HepG2 (cell line): ENCODE measurements at regions not wholly inside any gene's neighbourhood (a gene's known extent, or its start where the extent isn't known, plus 50 kb on each side); places are given as distances from the start of the nearest gene placed in this dataset.

Experiments
- EP300 ChIP-seq, 3 experiments: sonication (generic) in 1 of 3; formaldehyde crosslinking in 1 of 3; IDR thresholded peaks; 2 replicates each; pipeline versions ENCODE4 v1.5.1 to v1.6.1; 2011 to 2020; ENCODE audit warnings: low read depth in 2 of 3, low read length in 2 of 3, borderline replicate concordance in 1 of 3, improper control_type of control experiment in 1 of 3, mild to moderate bottlenecking in 1 of 3, missing genetic modification reagents in 1 of 3, moderate library complexity in 1 of 3
- HIVEP1 ChIP-seq: sonication (generic); formaldehyde crosslinking; IDR thresholded peaks from 2 replicates; pipeline ENCODE4 v1.4.0; 2020; ENCODE audit warnings: mild to moderate bottlenecking, missing genetic modification reagents
- PAWR ChIP-seq: sonication (generic); formaldehyde crosslinking; IDR thresholded peaks from 2 replicates; pipeline ENCODE4 v1.4.0; 2020; ENCODE audit warnings: missing genetic modification reagents, mild to moderate bottlenecking, borderline replicate concordance
- TGIF2 ChIP-seq: IDR thresholded peaks from 2 replicates; pipeline ENCODE4 v1.6.1; 2016; ENCODE audit warnings: control low read depth, missing compliant biosample characterization
- ZNF24 ChIP-seq: fragments of 450-650 bp; IDR thresholded peaks from 2 replicates; pipeline ENCODE4 v1.6.1; 2017; ENCODE audit warnings: antibody characterized with exemption, mild to moderate bottlenecking
- ZNF33B ChIP-seq: sonication (generic); formaldehyde crosslinking; IDR thresholded peaks from 2 replicates; pipeline ENCODE4 v1.5.1; 2020; ENCODE audit warnings: mild to moderate bottlenecking, missing genetic modification reagents
- TF ChIP-seq, protein P1 (sequence below): IDR thresholded peaks from 2 replicates; pipeline ENCODE4 v1.6.1; 2012; ENCODE audit warnings: low read length, improper control_type of control experiment
- TF ChIP-seq, protein P2 (sequence below): sonication (generic); formaldehyde crosslinking; IDR thresholded peaks from 2 replicates; pipeline ENCODE4 v1.5.0; 2020; ENCODE audit warnings: mild to moderate bottlenecking, missing genetic modification reagents, moderate library complexity

DNA sequence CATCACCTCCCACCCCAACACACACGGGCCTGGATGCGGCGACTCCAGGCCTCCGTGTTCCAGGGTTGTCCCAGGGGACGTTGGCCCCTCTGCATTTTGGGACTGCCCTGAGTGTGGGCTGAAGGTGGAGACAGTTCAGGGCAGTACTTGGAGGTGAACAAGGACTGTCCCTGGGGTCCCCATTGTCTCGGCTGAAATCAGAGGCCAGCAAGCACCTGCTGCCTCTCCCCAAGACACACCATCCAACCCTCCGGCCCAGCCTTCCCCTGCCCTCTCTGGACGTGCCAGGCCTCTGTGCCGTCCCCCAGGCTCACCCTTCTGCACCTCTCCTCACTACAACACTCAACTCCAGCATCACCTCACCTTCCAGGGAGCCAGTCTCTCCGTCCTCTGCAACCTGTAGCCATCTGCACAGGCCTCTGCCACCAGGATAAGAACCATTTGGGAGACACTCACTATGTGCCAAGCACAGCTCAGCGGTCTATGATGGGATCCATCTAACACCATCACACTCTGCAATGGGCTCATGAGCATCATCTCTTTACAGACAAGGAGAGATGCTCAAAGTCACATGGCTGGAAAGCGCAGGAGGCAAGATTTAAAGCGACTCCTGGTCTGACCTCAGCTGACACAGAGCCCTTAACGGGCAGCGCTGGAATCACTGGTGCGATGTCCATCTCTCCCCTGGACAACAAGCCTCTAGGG lies 104.5 kb upstream of the SEC14L1 start:
- TF ChIP-seq, protein P1, sequence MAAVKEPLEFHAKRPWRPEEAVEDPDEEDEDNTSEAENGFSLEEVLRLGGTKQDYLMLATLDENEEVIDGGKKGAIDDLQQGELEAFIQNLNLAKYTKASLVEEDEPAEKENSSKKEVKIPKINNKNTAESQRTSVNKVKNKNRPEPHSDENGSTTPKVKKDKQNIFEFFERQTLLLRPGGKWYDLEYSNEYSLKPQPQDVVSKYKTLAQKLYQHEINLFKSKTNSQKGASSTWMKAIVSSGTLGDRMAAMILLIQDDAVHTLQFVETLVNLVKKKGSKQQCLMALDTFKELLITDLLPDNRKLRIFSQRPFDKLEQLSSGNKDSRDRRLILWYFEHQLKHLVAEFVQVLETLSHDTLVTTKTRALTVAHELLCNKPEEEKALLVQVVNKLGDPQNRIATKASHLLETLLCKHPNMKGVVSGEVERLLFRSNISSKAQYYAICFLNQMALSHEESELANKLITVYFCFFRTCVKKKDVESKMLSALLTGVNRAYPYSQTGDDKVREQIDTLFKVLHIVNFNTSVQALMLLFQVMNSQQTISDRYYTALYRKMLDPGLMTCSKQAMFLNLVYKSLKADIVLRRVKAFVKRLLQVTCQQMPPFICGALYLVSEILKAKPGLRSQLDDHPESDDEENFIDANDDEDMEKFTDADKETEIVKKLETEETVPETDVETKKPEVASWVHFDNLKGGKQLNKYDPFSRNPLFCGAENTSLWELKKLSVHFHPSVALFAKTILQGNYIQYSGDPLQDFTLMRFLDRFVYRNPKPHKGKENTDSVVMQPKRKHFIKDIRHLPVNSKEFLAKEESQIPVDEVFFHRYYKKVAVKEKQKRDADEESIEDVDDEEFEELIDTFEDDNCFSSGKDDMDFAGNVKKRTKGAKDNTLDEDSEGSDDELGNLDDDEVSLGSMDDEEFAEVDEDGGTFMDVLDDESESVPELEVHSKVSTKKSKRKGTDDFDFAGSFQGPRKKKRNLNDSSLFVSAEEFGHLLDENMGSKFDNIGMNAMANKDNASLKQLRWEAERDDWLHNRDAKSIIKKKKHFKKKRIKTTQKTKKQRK = no peak
- TF ChIP-seq ZNF24 = no peak
- TF ChIP-seq HIVEP1 = no peak
- no peak for TF ChIP-seq EP300 (IDR thresholded peaks at IDR 0.05; ENCODE audit: low read depth in 2 of 2, low read length in 2 of 2)
- no peak for TF ChIP-seq EP300 (CRISPR knock-in tag; IDR thresholded peaks at IDR 0.05; ENCODE audit: borderline replicate concordance)
- TF ChIP-seq, protein P2, sequence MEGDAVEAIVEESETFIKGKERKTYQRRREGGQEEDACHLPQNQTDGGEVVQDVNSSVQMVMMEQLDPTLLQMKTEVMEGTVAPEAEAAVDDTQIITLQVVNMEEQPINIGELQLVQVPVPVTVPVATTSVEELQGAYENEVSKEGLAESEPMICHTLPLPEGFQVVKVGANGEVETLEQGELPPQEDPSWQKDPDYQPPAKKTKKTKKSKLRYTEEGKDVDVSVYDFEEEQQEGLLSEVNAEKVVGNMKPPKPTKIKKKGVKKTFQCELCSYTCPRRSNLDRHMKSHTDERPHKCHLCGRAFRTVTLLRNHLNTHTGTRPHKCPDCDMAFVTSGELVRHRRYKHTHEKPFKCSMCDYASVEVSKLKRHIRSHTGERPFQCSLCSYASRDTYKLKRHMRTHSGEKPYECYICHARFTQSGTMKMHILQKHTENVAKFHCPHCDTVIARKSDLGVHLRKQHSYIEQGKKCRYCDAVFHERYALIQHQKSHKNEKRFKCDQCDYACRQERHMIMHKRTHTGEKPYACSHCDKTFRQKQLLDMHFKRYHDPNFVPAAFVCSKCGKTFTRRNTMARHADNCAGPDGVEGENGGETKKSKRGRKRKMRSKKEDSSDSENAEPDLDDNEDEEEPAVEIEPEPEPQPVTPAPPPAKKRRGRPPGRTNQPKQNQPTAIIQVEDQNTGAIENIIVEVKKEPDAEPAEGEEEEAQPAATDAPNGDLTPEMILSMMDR (CRISPR knock-in tag) = no peak
- TF ChIP-seq TGIF2 (CRISPR knock-in tag) = no peak
- TF ChIP-seq ZNF33B = no peak
- no peak for TF ChIP-seq PAWR (CRISPR knock-in tag)
